ENCODE measurements at regions not wholly inside any gene's neighbourhood (a gene's known extent, or its start where the extent isn't known, plus 50 kb on each side); places are given as distances from the start of the nearest gene placed in this dataset.

- TF ChIP-seq ZBTB4 (CRISPR knock-in tag; IDR thresholded peaks at IDR 0.05) (no peak), BRCA1 (IDR thresholded peaks at IDR 0.05; ENCODE audit: low read depth, low read length) (no peak), IRF5 (IDR thresholded peaks at IDR 0.05; ENCODE audit: borderline replicate concordance) (no peak), CHD2 (IDR thresholded peaks at IDR 0.05; ENCODE audit: borderline replicate concordance, low read depth, low read length) (no peak), MEF2A (IDR thresholded peaks at IDR 0.05; ENCODE audit: insufficient read depth, low read depth, low read length) (no peak), ZBED1 (IDR thresholded peaks at IDR 0.05; ENCODE audit: borderline replicate concordance) (no peak), CREM (IDR thresholded peaks at IDR 0.05; ENCODE audit: low read depth) (no peak), HDGF (IDR thresholded peaks at IDR 0.05) (no peak), CBX5 (IDR thresholded peaks at IDR 0.05; ENCODE audit: low read depth) (no peak), SUZ12 (IDR thresholded peaks at IDR 0.05; ENCODE audit: unreplicated experiment) (no peak)
Measured at GRCh38 chr6:106802139-106802538, 172.4 kb downstream of the CD24 start (continued).

- Histone ChIP-seq H3K4me2 (ENCODE audit: control insufficient read depth, insufficient read depth) (no peak overlapping the region), H3K27ac (ENCODE audit: control insufficient read depth, insufficient read depth) (no peak overlapping the region), H3K9me3 (replicated peaks; ENCODE audit: control insufficient read depth, insufficient read depth, low read length) (no peaks in the 10 kb centered on the region), H4K20me1 (ENCODE audit: control insufficient read depth, insufficient read depth) (no peaks in the 10 kb centered on the region), H3K27me3 (replicated peaks in 1 of 2; ENCODE audit: control insufficient read depth in 2 of 2, insufficient read depth in 2 of 2, low read length in 1 of 2) (no peaks in the 10 kb centered on the region), H3K79me2 (ENCODE audit: control insufficient read depth, insufficient read depth, low read length) (no peaks in the 10 kb centered on the region), H3K9ac (ENCODE audit: control insufficient read depth, insufficient read depth, low read length) (no peak overlapping the region), H2AFZ (ENCODE audit: control insufficient read depth, low read depth, low read length) (no peak overlapping the region), H3K4me1 (ENCODE audit: control insufficient read depth, insufficient read depth, low read length) (peaks cover 6% of the 10 kb centered on the region; the same call in 1 of the 2 replicates), H3K36me3 (ENCODE audit: control insufficient read depth in 2 of 2, insufficient read depth in 2 of 2, low read length in 1 of 2) (no peaks in the 10 kb centered on the region), H3K4me3 (no peak overlapping the region)
- ATAC-seq (no peak), FAIRE-seq (no peak), DNase-seq (ENCODE audit: low read depth, low spot score) (no peak)
- ChIA-PET CTCF (no interaction called here), POLR2A (no interaction called here), RAD21 (ENCODE audit: unreplicated experiment) (no interaction called here), SMC1A (ENCODE audit: uncharacterized antibody, unreplicated experiment) (interaction anchor here (1.1 kb wide), 1 partner anchor 18 kb away, joined by 3 read pairs; no protein-coding TSS in a partner anchor)
- in situ Hi-C loops (cut with MboI) (no loop called here), intact Hi-C loops (cut with micrococcal nuclease; ENCODE audit: unreplicated experiment) (no loop called here)
- no TSS peak for BruUV-seq (replicated peaks)
- WGBS (ENCODE audit: insufficient coverage, insufficient replicate concordance, low lambda C conversion rate, missing lambda C conversion rate), result 56% methylated on average over 8 of the region's 8 CpGs
- TF ChIP-seq SUPT20H (IDR thresholded peaks at IDR 0.05; ENCODE audit: borderline replicate concordance, control insufficient read depth, low read depth, low read length) (no peak), KDM1A (IDR thresholded peaks at IDR 0.05; ENCODE audit: borderline replicate concordance) (no peak), MEF2A (IDR thresholded peaks at IDR 0.05; ENCODE audit: insufficient read depth, low read depth, low read length) (no peak), CHD2 (IDR thresholded peaks at IDR 0.05; ENCODE audit: borderline replicate concordance, low read depth, low read length) (no peak), EED (IDR thresholded peaks at IDR 0.05; ENCODE audit: low read depth) (no peak), HDAC6 (IDR thresholded peaks at IDR 0.05; ENCODE audit: unreplicated experiment) (no peak), CHD1 (IDR thresholded peaks at IDR 0.05; ENCODE audit: low read depth, low read length) (no peak), CHD4 (IDR thresholded peaks at IDR 0.05) (no peak), GATAD2B (conservative IDR thresholded peaks at IDR 0.05; ENCODE audit: low read depth) (no peak), ZNF217 (IDR thresholded peaks at IDR 0.05) (no peak), BMI1 (IDR thresholded peaks at IDR 0.05; ENCODE audit: borderline replicate concordance) (no peak), JUND (IDR thresholded peaks at IDR 0.05; ENCODE audit: low read depth, low read length) (no peak)
Measured at GRCh38 chr6:106801256-106801655, 171.9 kb downstream of the QRSL1 start.
